ENCODE measurements at regions not wholly inside any gene's neighbourhood (a gene's known extent, or its start where the extent isn't known, plus 50 kb on each side); places are given as distances from the start of the nearest gene placed in this dataset.

GRCh38 chr13:44305286-44305685 lies 68.3 kb upstream of the SERP2 start:
- no peak for TF ChIP-seq GATA3 (IDR thresholded peaks at IDR 0.05; ENCODE audit: low read depth, low read length)
- no peak for TF ChIP-seq GATA2 (IDR thresholded peaks at IDR 0.05; ENCODE audit: low read depth, low read length)

GRCh38 chr13:44305917-44306370 lies 67.7 kb upstream of the SERP2 start:
- TF ChIP-seq GATA2 (IDR thresholded peaks at IDR 0.05; ENCODE audit: low read depth, low read length) (no peak), GATA3 (IDR thresholded peaks at IDR 0.05; ENCODE audit: low read depth, low read length) (no peak)

- no peak for TF ChIP-seq GATA3 (IDR thresholded peaks at IDR 0.05; ENCODE audit: low read depth, low read length)
- TF ChIP-seq GATA2 (IDR thresholded peaks at IDR 0.05; ENCODE audit: low read depth, low read length), result no peak
Measured at GRCh38 chr13:44306371-44307192, 67.0 kb upstream of the SERP2 start.

DNA sequence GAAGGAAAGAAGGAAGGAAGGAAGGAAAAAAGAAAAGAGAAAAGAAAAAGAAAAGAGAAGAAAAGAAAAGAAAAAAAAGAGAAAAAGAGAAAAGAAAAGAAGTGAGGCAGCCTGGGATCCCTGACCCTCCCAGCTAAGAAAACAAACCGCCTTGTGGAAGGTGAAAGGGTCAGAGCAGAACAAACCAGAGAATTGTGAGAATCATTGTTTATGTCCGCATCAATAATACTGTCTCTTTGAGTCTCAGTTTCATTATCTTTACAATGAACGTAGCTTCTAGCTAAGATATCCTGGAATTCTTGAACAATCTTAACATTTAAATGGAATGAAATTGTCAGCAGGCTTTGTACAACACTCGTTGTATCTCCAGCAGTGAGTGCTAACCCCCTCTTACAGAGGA lies 66.4 kb upstream of the SERP2 start:
- no peak for TF ChIP-seq GATA2 (IDR thresholded peaks at IDR 0.05; ENCODE audit: low read depth, low read length)
- TF ChIP-seq GATA3 (IDR thresholded peaks at IDR 0.05; ENCODE audit: low read depth, low read length), result no peak

- TF ChIP-seq GATA3 (IDR thresholded peaks at IDR 0.05; ENCODE audit: low read depth, low read length) (no peak), GATA2 (IDR thresholded peaks at IDR 0.05; ENCODE audit: low read depth, low read length) (no peak)
Measured at GRCh38 chr13:44307844-44308243, 65.8 kb upstream of the SERP2 start.

DNA sequence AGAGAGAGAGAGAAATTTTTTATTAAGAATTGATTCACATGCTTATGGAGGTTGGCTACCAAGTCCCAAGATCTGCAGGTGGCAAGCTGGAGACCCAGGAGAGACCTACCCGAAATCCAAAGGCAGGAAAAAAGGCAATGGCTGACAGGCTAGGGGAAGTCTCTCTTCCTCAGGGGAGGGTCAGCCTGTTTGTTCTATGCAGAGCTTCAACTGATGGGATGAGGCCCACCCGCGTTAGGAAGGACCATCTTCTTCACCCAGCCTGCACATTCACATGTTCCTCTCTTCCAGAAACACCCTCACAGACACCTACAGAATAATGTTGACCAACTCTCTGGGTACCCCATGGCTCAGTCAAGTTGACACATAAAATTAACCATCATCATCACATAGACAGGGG lies 65.3 kb upstream of the SERP2 start:
- TF ChIP-seq GATA3 (IDR thresholded peaks at IDR 0.05; ENCODE audit: low read depth, low read length) (no peak), GATA2 (IDR thresholded peaks at IDR 0.05; ENCODE audit: low read depth, low read length) (no peak)

- TF ChIP-seq GATA2 (IDR thresholded peaks at IDR 0.05; ENCODE audit: low read depth, low read length) (no peak), GATA3 (IDR thresholded peaks at IDR 0.05; ENCODE audit: low read depth, low read length) (no peak)
Measured at GRCh38 chr13:44309794-44310757, 63.5 kb upstream of the SERP2 start.

DNA sequence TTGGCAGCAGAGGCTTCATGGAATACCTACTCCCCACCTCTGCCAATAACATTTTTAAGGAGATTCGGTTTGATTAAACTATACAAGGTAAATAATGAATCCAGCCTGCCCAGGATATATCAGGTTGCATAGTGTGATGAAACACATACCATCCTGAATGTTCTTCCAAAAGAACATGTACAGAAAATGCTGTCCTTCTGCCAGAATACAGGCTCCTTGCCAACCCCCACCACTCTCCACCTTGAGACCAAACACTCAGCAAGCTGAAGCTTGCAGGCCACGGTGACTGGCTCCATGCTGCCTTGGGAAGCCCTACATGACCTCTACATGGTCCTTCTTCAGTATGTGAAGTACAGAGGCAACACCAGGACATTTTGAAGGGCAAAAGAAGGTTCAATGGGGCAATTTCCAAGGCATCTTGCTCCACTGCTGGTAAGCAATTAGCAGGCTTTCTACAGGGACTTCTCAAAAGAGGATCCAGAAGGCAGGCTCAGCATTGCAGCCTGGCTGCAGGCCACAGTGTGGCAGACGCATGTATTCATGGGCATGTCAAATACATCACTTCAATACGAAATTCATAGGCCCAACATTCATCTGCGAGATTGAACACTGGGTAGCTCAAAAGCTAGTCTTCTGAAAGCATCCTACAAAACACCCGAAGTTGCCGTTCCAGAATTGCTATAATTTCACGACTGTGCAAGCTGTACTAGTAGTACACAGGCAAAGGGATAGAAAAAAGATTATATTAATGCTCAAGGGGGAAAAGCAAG lies 62.4 kb upstream of the SERP2 start:
- TF ChIP-seq GATA2 (IDR thresholded peaks at IDR 0.05; ENCODE audit: low read depth, low read length) (no peak), GATA3 (IDR thresholded peaks at IDR 0.05; ENCODE audit: low read depth, low read length) (no peak)

- no peak for TF ChIP-seq GATA2 (IDR thresholded peaks at IDR 0.05; ENCODE audit: low read depth, low read length)
- no peak for TF ChIP-seq GATA3 (IDR thresholded peaks at IDR 0.05; ENCODE audit: low read depth, low read length)
Measured at GRCh38 chr13:44312131-44312530, 61.5 kb upstream of the SERP2 start.

GRCh38 chr13:44312834-44313551 lies 60.6 kb upstream of the SERP2 start:
- TF ChIP-seq GATA3 (IDR thresholded peaks at IDR 0.05; ENCODE audit: low read depth, low read length) (no peak), GATA2 (IDR thresholded peaks at IDR 0.05; ENCODE audit: low read depth, low read length) (no peak)

DNA sequence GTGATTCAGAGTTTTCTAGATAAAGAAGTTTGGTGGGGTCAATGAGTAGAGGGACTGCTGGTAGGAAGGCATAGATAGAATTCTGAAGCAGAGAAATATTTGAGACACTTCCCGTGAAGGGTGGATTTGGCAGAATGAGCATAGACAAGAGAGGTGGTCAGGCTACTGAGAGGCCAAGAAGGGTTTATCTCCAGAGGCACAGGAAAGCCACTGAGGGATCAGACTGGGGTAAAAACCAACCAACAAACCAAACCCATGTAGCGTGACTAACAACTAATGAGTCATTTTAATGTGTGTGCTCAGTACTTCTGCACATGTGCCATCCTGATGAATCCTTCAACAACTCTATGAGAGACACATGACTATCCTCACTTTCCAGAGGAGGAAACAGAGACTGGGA lies 60.0 kb upstream of the SERP2 start:
- TF ChIP-seq GATA2 (IDR thresholded peaks at IDR 0.05; ENCODE audit: low read depth, low read length) (no peak), GATA3 (IDR thresholded peaks at IDR 0.05; ENCODE audit: low read depth, low read length) (no peak)

GRCh38 chr13:44317752-44318151 lies 55.9 kb upstream of the SERP2 start:
- TF ChIP-seq GATA2 (IDR thresholded peaks at IDR 0.05; ENCODE audit: low read depth, low read length) (no peak), GATA3 (IDR thresholded peaks at IDR 0.05; ENCODE audit: low read depth, low read length) (no peak)

DNA sequence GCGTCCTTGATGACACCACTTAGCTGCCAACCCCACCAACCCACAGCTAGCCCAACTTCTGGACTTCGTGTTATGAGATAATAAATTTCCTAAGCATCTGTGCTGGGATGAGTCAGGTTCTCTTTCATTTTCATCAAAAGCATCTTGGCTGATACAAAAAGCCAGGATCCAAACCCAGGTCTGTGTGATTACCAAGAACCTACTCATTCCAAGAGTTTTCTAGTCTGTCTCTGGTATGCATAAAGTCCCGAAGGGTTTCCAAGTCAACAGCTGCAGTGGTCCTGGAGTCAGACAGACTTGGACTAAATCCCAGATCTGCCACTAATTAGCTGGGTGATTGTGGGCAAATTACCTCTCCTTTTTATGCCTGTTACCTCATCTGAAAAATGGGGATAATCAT lies 55.5 kb upstream of the SERP2 start:
- TF ChIP-seq GATA2 (IDR thresholded peaks at IDR 0.05; ENCODE audit: low read depth, low read length) (no peak), GATA3 (IDR thresholded peaks at IDR 0.05; ENCODE audit: low read depth, low read length) (no peak)
